LNCaP clone FGC (cell line): ENCODE measurements at regions not wholly inside any gene's neighbourhood (a gene's known extent, or its start where the extent isn't known, plus 50 kb on each side); places are given as distances from the start of the nearest gene placed in this dataset.

Experiments used
- DNase-seq: peaks from one replicate; pipeline ENCODE4 v3.0.0-alpha.2; 2011; ENCODE audit warnings: low read depth
- H3K4me3 ChIP-seq: 2 replicates; pipeline ENCODE4 v1.5.1; 2011; ENCODE audit warnings: mild to moderate bottlenecking, low read depth, low read length, control low read depth
- CTCF ChIP-seq: IDR thresholded peaks from 2 replicates; pipeline ENCODE4 v1.5.1; 2012; ENCODE audit warnings: mild to moderate bottlenecking; ENCODE audit not compliant: control insufficient read depth, insufficient read depth; ENCODE audit errors: extremely low read depth

DNA sequence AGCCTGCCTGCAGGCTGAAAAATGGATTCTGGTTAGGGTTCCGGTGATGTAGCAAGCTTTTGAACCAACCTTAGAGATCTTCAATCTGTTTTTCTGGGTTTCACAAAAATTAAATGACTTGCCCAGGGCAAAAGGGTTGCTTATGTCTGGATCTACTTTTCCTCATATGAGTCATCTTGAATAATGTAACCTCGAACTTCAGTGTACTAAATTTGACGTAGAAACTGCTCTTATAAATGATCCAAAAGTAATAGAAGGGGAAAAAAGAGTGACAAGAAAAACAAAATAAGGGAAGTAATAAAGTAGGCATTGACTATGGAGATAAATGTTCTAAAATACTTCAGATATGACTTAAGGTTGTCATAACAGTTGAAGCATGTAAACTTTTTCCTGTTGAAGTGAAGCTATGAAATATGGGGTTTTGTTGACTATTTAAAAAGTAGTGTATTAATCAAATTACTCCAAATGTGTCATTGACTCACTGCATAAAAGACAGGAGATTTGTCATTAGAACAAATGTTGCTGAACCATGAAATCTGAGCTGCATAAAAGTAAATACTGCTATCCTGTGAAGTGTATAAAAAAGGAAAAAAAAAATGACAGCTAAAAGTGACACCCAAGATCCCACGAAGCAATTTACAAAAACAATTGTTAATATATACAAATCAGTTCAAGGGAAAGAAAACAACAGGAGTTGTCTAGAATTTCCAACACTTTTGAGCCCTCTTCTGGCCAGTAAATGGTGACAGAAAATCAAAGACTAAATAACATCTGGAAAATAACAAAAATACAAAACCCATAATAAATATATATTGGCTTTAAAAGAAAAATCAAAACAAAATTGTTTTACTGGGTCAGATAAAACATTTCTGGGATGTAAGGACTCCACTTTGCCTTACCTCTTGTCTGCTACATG lies 103.6 kb upstream of the SERPINE2 start:
- DNase-seq: no peak
- no peak for TF ChIP-seq CTCF
- H3K4me3 ChIP-seq: no peak overlapping the region

- no peak for TF ChIP-seq CTCF
- no peak overlapping the region for H3K4me3 ChIP-seq
- DNase-seq: no peak
These were observed 102.2 kb upstream of the SERPINE2 start for GRCh38 chr2:224141304-224141703.

DNA sequence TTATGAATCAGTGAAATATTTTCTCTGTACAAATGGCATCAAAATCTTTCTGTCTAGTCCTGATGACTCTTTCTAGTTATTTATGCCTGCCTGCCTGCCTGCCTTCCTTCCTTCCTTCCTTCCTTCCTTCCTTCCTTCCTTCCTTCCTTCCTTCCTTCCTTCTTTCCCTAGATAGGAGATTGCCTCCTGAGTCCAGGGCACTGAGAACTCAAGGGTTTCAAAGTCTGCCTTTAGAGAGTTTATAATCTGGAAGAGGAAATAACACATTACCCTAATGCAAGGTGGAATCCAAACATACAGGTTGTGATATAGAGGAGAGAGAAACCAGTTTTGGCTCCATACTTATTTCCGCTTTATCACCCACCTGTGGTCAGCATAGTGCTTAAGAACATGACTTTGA lies 98.1 kb upstream of the SERPINE2 start:
- no peak overlapping the region for H3K4me3 ChIP-seq
- no peak for TF ChIP-seq CTCF
- DNase-seq: no peak

- H3K4me3 ChIP-seq: no peak overlapping the region
- DNase-seq: no peak
- TF ChIP-seq CTCF: no peak
These were observed 97.3 kb upstream of the SERPINE2 start for GRCh38 chr2:224136396-224136795.

GRCh38 chr2:224135881-224136280 lies 96.8 kb upstream of the SERPINE2 start:
- no peak for DNase-seq
- no peak for TF ChIP-seq CTCF
- no peak overlapping the region for H3K4me3 ChIP-seq

DNA sequence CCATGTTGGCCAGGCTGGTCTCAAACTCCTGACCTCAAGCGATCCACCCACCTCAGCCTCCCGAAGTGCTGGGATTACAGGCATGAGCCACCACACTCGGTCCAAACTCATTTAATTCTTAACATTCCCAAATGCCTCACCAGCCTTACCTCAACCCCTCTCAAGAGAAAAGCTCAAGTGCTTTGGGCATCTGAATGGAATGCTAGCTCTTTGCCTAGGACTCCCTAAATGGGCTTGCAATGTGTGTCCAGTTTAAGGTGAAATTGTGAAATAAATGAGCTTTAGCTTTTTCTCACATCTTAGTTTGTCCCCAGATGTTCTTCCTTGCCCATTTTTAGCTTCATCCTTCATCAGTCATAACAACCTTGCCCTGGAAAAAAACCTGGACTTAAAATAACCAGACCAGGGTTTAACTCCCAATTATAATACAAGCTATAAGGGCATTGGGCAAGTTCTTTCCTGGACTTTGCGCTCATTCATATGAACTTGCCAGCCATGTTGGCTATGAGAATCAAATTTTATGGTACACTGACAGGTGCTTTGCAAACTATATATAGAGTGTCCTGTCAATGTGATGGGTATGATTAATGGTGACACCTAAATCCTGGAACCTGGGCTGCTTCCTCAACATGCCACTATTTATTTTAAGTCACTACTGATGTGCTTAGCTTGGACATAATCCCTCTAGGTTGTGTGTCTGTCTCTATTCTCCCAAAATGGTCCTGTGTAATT lies 95.1 kb upstream of the SERPINE2 start:
- no peak for TF ChIP-seq CTCF
- DNase-seq: no peak
- no peak overlapping the region for H3K4me3 ChIP-seq

DNA sequence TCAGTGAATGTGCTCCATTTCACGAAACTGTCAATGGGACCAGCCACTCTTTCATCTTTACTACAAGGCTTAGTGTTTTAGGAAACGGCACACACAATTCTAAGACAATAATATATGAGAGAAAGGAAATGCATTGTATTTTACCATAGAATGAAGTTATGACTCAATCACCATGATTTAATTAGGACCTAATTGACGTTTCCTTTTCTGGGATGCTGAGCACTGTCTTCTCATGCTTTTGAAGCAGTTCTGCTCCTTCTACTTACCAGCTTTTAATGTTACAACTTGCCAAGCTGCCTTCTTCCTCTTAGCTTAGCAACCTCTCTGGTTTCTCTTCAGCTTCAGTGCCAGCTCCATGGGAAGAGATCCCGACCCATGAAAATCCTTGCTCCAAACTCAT lies 94.3 kb upstream of the SERPINE2 start:
- no peak for TF ChIP-seq CTCF
- H3K4me3 ChIP-seq: no peak overlapping the region
- no peak for DNase-seq
